ENCODE measurements at regions not wholly inside any gene's neighbourhood (a gene's known extent, or its start where the extent isn't known, plus 50 kb on each side); places are given as distances from the start of the nearest gene placed in this dataset.

GRCh38 chr6:81383472-81383871 lies 369.0 kb downstream of the TENT5A start:
- Mint-ChIP-seq H3K4me3 (no peak overlapping the region), H3K27ac (no peak overlapping the region), H3K27me3 (no peaks in the 10 kb centered on the region), H3K4me1 (ENCODE audit: low read depth) (no peaks in the 10 kb centered on the region), H3K36me3 (ENCODE audit: low read depth) (no peaks in the 10 kb centered on the region), H3K9me3 (peaks cover 4% of the 10 kb centered on the region)
- TF ChIP-seq CTCF (IDR thresholded peaks at IDR 0.05), result no peak
- ATAC-seq, result no peak
- no peak for DNase-seq
- POLR2A ChIA-PET, result no interaction called here
- intact Hi-C loops (cut with micrococcal nuclease), result no loop called here
- CTCF ChIA-PET, result no interaction called here

GRCh38 chr6:81382852-81383251 lies 369.6 kb downstream of the TENT5A start:
- no peak overlapping the region for H3K27ac Mint-ChIP-seq
- no peak for DNase-seq
- TF ChIP-seq CTCF (IDR thresholded peaks at IDR 0.05), result no peak
- no peaks in the 10 kb centered on the region for H3K36me3 Mint-ChIP-seq (ENCODE audit: low read depth)
- ATAC-seq, result no peak
- intact Hi-C loops (cut with micrococcal nuclease), result no loop called here
- ChIA-PET CTCF (no interaction called here), POLR2A (no interaction called here)
- H3K4me3 Mint-ChIP-seq, result no peak overlapping the region
- H3K9me3 Mint-ChIP-seq, result peaks cover 4% of the 10 kb centered on the region
- no peaks in the 10 kb centered on the region for H3K27me3 Mint-ChIP-seq
- H3K4me1 Mint-ChIP-seq (ENCODE audit: low read depth), result no peaks in the 10 kb centered on the region

GRCh38 chr6:81381382-81381916 lies 371.0 kb downstream of the TENT5A start:
- ATAC-seq (no peak), DNase-seq (no peak)
- Mint-ChIP-seq H3K27ac (no peak overlapping the region), H3K9me3 (peaks cover 4% of the 10 kb centered on the region), H3K4me1 (ENCODE audit: low read depth) (no peaks in the 10 kb centered on the region), H3K4me3 (no peak overlapping the region), H3K27me3 (no peaks in the 10 kb centered on the region), H3K36me3 (ENCODE audit: low read depth) (no peaks in the 10 kb centered on the region)
- intact Hi-C loops (cut with micrococcal nuclease), result no loop called here
- ChIA-PET CTCF (no interaction called here), POLR2A (no interaction called here)
- no peak for TF ChIP-seq CTCF (IDR thresholded peaks at IDR 0.05)

GRCh38 chr6:81380718-81381338 lies 371.7 kb downstream of the TENT5A start:
- no peak overlapping the region for H3K27ac Mint-ChIP-seq
- ChIA-PET CTCF (no interaction called here), POLR2A (no interaction called here)
- H3K4me3 Mint-ChIP-seq, result no peak overlapping the region
- H3K27me3 Mint-ChIP-seq, result no peaks in the 10 kb centered on the region
- no peak for TF ChIP-seq CTCF (IDR thresholded peaks at IDR 0.05)
- DNase-seq, result no peak
- peaks cover under 1% of the 10 kb centered on the region for H3K9me3 Mint-ChIP-seq
- H3K4me1 Mint-ChIP-seq (ENCODE audit: low read depth), result no peaks in the 10 kb centered on the region
- H3K36me3 Mint-ChIP-seq (ENCODE audit: low read depth), result no peaks in the 10 kb centered on the region
- intact Hi-C loops (cut with micrococcal nuclease), result no loop called here
- ATAC-seq, result no peak

GRCh38 chr6:81376745-81377144 lies 375.7 kb downstream of the TENT5A start:
- no peaks in the 10 kb centered on the region for H3K36me3 Mint-ChIP-seq (ENCODE audit: low read depth)
- DNase-seq, result no peak
- no peaks in the 10 kb centered on the region for H3K4me1 Mint-ChIP-seq (ENCODE audit: low read depth)
- intact Hi-C loops (cut with micrococcal nuclease), result no loop called here
- ChIA-PET CTCF (no interaction called here), POLR2A (no interaction called here)
- no peaks in the 10 kb centered on the region for H3K9me3 Mint-ChIP-seq
- H3K27ac Mint-ChIP-seq, result no peak overlapping the region
- no peak overlapping the region for H3K4me3 Mint-ChIP-seq
- no peak for ATAC-seq
- no peaks in the 10 kb centered on the region for H3K27me3 Mint-ChIP-seq
- no peak for TF ChIP-seq CTCF (IDR thresholded peaks at IDR 0.05)

Measured in activated CD8-positive, alpha-beta T cell treated with anti-CD3 and anti-CD28 coated beads for 36 hours (primary cell).